ENCODE measurements at regions not wholly inside any gene's neighbourhood (a gene's known extent, or its start where the extent isn't known, plus 50 kb on each side); places are given as distances from the start of the nearest gene placed in this dataset.

GRCh38 chr7:114310345-114311110 is 104.1 kb upstream of the FOXP2 start:
- intact Hi-C loops (cut with micrococcal nuclease): no loop called here
- CTCF ChIA-PET: no interaction called here
- no peak overlapping the region for H3K27ac Mint-ChIP-seq
- Histone ChIP-seq H3K4me1 (ENCODE audit: control insufficient read depth in 2 of 2, insufficient read depth in 2 of 2, low read length in 2 of 2) (no peaks in the 10 kb centered on the region), H3K36me3 (ENCODE audit: control insufficient read depth in 2 of 3, insufficient read depth in 3 of 3, low read length in 3 of 3) (no peaks in the 10 kb centered on the region), H3K27ac (ENCODE audit: low read depth, low read length) (no peak overlapping the region), H3K27me3 (ENCODE audit: control insufficient read depth in 2 of 2, insufficient read depth in 2 of 2, low read length in 2 of 2) (no peaks in the 10 kb centered on the region), H3K4me3 (ENCODE audit: low read length) (no peak overlapping the region), H3K9me3 (ENCODE audit: control insufficient read depth in 2 of 3, low read length in 3 of 3) (no peaks in the 10 kb centered on the region)
- no peaks in the 10 kb centered on the region for H3K36me3 Mint-ChIP-seq
- no peak overlapping the region for H3K4me3 Mint-ChIP-seq
- peaks cover 0 to 2% (median 0%) of the 10 kb centered on the region in 11 donors for H3K9me3 Mint-ChIP-seq
- DNase-seq (no peak), ATAC-seq (no peak)
- H3K27me3 Mint-ChIP-seq: no peaks in the 10 kb centered on the region
- H3K4me1 Mint-ChIP-seq: no peaks in the 10 kb centered on the region
- POLR2A ChIA-PET: no interaction called here

GRCh38 chr7:114309729-114310128 is 104.9 kb upstream of the FOXP2 start:
- H3K27ac Mint-ChIP-seq: no peak overlapping the region
- Histone ChIP-seq H3K36me3 (ENCODE audit: control insufficient read depth in 2 of 3, insufficient read depth in 3 of 3, low read length in 3 of 3) (no peaks in the 10 kb centered on the region), H3K27ac (ENCODE audit: low read depth, low read length) (no peak overlapping the region), H3K9me3 (ENCODE audit: control insufficient read depth in 2 of 3, low read length in 3 of 3) (no peaks in the 10 kb centered on the region), H3K4me3 (ENCODE audit: low read length) (no peak overlapping the region), H3K27me3 (ENCODE audit: control insufficient read depth in 2 of 2, insufficient read depth in 2 of 2, low read length in 2 of 2) (no peaks in the 10 kb centered on the region), H3K4me1 (ENCODE audit: control insufficient read depth in 2 of 2, insufficient read depth in 2 of 2, low read length in 2 of 2) (no peaks in the 10 kb centered on the region)
- no peaks in the 10 kb centered on the region for H3K36me3 Mint-ChIP-seq
- DNase-seq (no peak), ATAC-seq (no peak)
- ChIA-PET POLR2A (no interaction called here), CTCF (no interaction called here)
- H3K9me3 Mint-ChIP-seq: peaks cover 0 to 2% (median 0%) of the 10 kb centered on the region in 11 donors
- H3K4me3 Mint-ChIP-seq: no peak overlapping the region
- intact Hi-C loops (cut with micrococcal nuclease): no loop called here
- H3K27me3 Mint-ChIP-seq: no peaks in the 10 kb centered on the region
- no peaks in the 10 kb centered on the region for H3K4me1 Mint-ChIP-seq

GRCh38 chr7:114303301-114303700 is 111.3 kb upstream of the FOXP2 start:
- Histone ChIP-seq H3K36me3 (ENCODE audit: control insufficient read depth in 2 of 3, insufficient read depth in 3 of 3, low read length in 3 of 3) (no peaks in the 10 kb centered on the region), H3K27me3 (ENCODE audit: control insufficient read depth in 2 of 2, insufficient read depth in 2 of 2, low read length in 2 of 2) (no peaks in the 10 kb centered on the region), H3K4me1 (ENCODE audit: control insufficient read depth in 2 of 2, insufficient read depth in 2 of 2, low read length in 2 of 2) (no peaks in the 10 kb centered on the region), H3K4me3 (ENCODE audit: low read length) (no peak overlapping the region), H3K27ac (ENCODE audit: low read depth, low read length) (no peak overlapping the region), H3K9me3 (ENCODE audit: control insufficient read depth in 2 of 3, low read length in 3 of 3) (no peaks in the 10 kb centered on the region)
- no peaks in the 10 kb centered on the region for H3K36me3 Mint-ChIP-seq
- peaks cover 0 to 2% (median 0%) of the 10 kb centered on the region in 11 donors for H3K9me3 Mint-ChIP-seq
- ATAC-seq (no peak), DNase-seq (no peak)
- H3K27ac Mint-ChIP-seq: no peak overlapping the region
- POLR2A ChIA-PET: no interaction called here
- no peak overlapping the region for H3K4me3 Mint-ChIP-seq
- H3K4me1 Mint-ChIP-seq: no peaks in the 10 kb centered on the region
- intact Hi-C loops (cut with micrococcal nuclease): no loop called here
- CTCF ChIA-PET: no interaction called here
- peaks cover 0 to 3% (median 0%) of the 10 kb centered on the region in 5 donors for H3K27me3 Mint-ChIP-seq

- H3K27ac Mint-ChIP-seq: no peak overlapping the region
- no peaks in the 10 kb centered on the region for H3K36me3 ChIP-seq (ENCODE audit: control insufficient read depth in 2 of 3, insufficient read depth in 3 of 3, low read length in 3 of 3)
- intact Hi-C loops (cut with micrococcal nuclease): no loop called here
- peaks cover 0 to 2% (median 0%) of the 10 kb centered on the region in 11 donors for H3K9me3 Mint-ChIP-seq
- H3K9me3 ChIP-seq (ENCODE audit: control insufficient read depth in 2 of 3, low read length in 3 of 3): no peaks in the 10 kb centered on the region
- no peak for ATAC-seq
- peaks cover 0 to 3% (median 0%) of the 10 kb centered on the region in 5 donors for H3K27me3 Mint-ChIP-seq
- H3K4me1 ChIP-seq (ENCODE audit: control insufficient read depth in 2 of 2, insufficient read depth in 2 of 2, low read length in 2 of 2): no peaks in the 10 kb centered on the region
- no peak overlapping the region for H3K4me3 Mint-ChIP-seq
- no peaks in the 10 kb centered on the region for H3K27me3 ChIP-seq (ENCODE audit: control insufficient read depth in 2 of 2, insufficient read depth in 2 of 2, low read length in 2 of 2)
- no peak for DNase-seq
- CTCF ChIA-PET: no interaction called here
- H3K36me3 Mint-ChIP-seq: no peaks in the 10 kb centered on the region
- POLR2A ChIA-PET: no interaction called here
- H3K27ac ChIP-seq (ENCODE audit: low read depth, low read length): no peak overlapping the region
- H3K4me3 ChIP-seq (ENCODE audit: low read length): no peak overlapping the region
- no peaks in the 10 kb centered on the region for H3K4me1 Mint-ChIP-seq
These were observed 111.8 kb upstream of the FOXP2 start for GRCh38 chr7:114302858-114303257.

- no peaks in the 10 kb centered on the region for H3K36me3 ChIP-seq (ENCODE audit: control insufficient read depth in 2 of 3, insufficient read depth in 3 of 3, low read length in 3 of 3)
- POLR2A ChIA-PET: no interaction called here
- intact Hi-C loops (cut with micrococcal nuclease): no loop called here
- no peak overlapping the region for H3K4me3 Mint-ChIP-seq
- H3K9me3 Mint-ChIP-seq: peaks cover 0 to 5% (median 0%) of the 10 kb centered on the region in 11 donors
- no peak for DNase-seq
- H3K27ac ChIP-seq (ENCODE audit: low read depth, low read length): no peak overlapping the region
- no peaks in the 10 kb centered on the region for H3K36me3 Mint-ChIP-seq
- CTCF ChIA-PET: no interaction called here
- no peaks in the 10 kb centered on the region for H3K4me1 ChIP-seq (ENCODE audit: control insufficient read depth in 2 of 2, insufficient read depth in 2 of 2, low read length in 2 of 2)
- H3K27ac Mint-ChIP-seq: no peak overlapping the region
- ATAC-seq: no peak
- H3K4me3 ChIP-seq (ENCODE audit: low read length): no peak overlapping the region
- peaks cover 0 to 3% (median 0%) of the 10 kb centered on the region in 5 donors for H3K27me3 Mint-ChIP-seq
- no peaks in the 10 kb centered on the region for H3K27me3 ChIP-seq (ENCODE audit: control insufficient read depth in 2 of 2, insufficient read depth in 2 of 2, low read length in 2 of 2)
- H3K4me1 Mint-ChIP-seq: no peaks in the 10 kb centered on the region
- H3K9me3 ChIP-seq (ENCODE audit: control insufficient read depth in 2 of 3, low read length in 3 of 3): no peaks in the 10 kb centered on the region
These were observed 116.6 kb upstream of the FOXP2 start for GRCh38 chr7:114298011-114298410.

GRCh38 chr7:114297121-114297520 is 117.5 kb upstream of the FOXP2 start:
- no peak for ATAC-seq
- no peaks in the 10 kb centered on the region for H3K4me1 Mint-ChIP-seq
- POLR2A ChIA-PET: no interaction called here

GRCh38 chr7:114295522-114295921 is 119.1 kb upstream of the FOXP2 start:
- Mint-ChIP-seq H3K4me3 (no peak overlapping the region), H3K9me3 (peaks cover 0 to 5% (median 0%) of the 10 kb centered on the region in 11 donors), H3K27me3 (peaks cover 0 to 6% (median 3%) of the 10 kb centered on the region in 5 donors), H3K36me3 (no peaks in the 10 kb centered on the region), H3K27ac (no peak overlapping the region), H3K4me1 (no peaks in the 10 kb centered on the region)
- Histone ChIP-seq H3K36me3 (ENCODE audit: control insufficient read depth in 2 of 3, insufficient read depth in 3 of 3, low read length in 3 of 3) (no peaks in the 10 kb centered on the region), H3K27ac (ENCODE audit: low read depth, low read length) (no peak overlapping the region), H3K4me1 (ENCODE audit: control insufficient read depth in 2 of 2, insufficient read depth in 2 of 2, low read length in 2 of 2) (no peaks in the 10 kb centered on the region), H3K4me3 (ENCODE audit: low read length) (no peak overlapping the region), H3K9me3 (ENCODE audit: control insufficient read depth in 2 of 3, low read length in 3 of 3) (no peaks in the 10 kb centered on the region), H3K27me3 (ENCODE audit: control insufficient read depth in 2 of 2, insufficient read depth in 2 of 2, low read length in 2 of 2) (no peaks in the 10 kb centered on the region)
- ChIA-PET POLR2A (no interaction called here), CTCF (interaction anchor here (0.6 kb wide), 1 partner anchor 39 kb away, joined by 4 read pairs; no protein-coding TSS in a partner anchor)
- intact Hi-C loops (cut with micrococcal nuclease): no loop called here
- DNase-seq (no peak), ATAC-seq (no peak)

More at GRCh38 chr7:114297121-114297520, 117.5 kb upstream of the FOXP2 start:
- H3K27me3 Mint-ChIP-seq: peaks cover 0 to 6% (median 3%) of the 10 kb centered on the region in 5 donors
- no peaks in the 10 kb centered on the region for H3K36me3 ChIP-seq (ENCODE audit: control insufficient read depth in 2 of 3, insufficient read depth in 3 of 3, low read length in 3 of 3)
- CTCF ChIA-PET: no interaction called here
- no peak overlapping the region for H3K27ac ChIP-seq (ENCODE audit: low read depth, low read length)
- no peak for DNase-seq
- no peaks in the 10 kb centered on the region for H3K9me3 ChIP-seq (ENCODE audit: control insufficient read depth in 2 of 3, low read length in 3 of 3)
- H3K36me3 Mint-ChIP-seq: no peaks in the 10 kb centered on the region
- H3K9me3 Mint-ChIP-seq: peaks cover 0 to 5% (median 0%) of the 10 kb centered on the region in 11 donors
- no peak overlapping the region for H3K27ac Mint-ChIP-seq
- H3K4me1 ChIP-seq (ENCODE audit: control insufficient read depth in 2 of 2, insufficient read depth in 2 of 2, low read length in 2 of 2): no peaks in the 10 kb centered on the region
- no peak overlapping the region for H3K4me3 Mint-ChIP-seq
- H3K4me3 ChIP-seq (ENCODE audit: low read length): no peak overlapping the region
- no peaks in the 10 kb centered on the region for H3K27me3 ChIP-seq (ENCODE audit: control insufficient read depth in 2 of 2, insufficient read depth in 2 of 2, low read length in 2 of 2)
- intact Hi-C loops (cut with micrococcal nuclease): no loop called here
